GM21717 (cell line): ENCODE measurements at regions not wholly inside any gene's neighbourhood (a gene's known extent, or its start where the extent isn't known, plus 50 kb on each side); places are given as distances from the start of the nearest gene placed in this dataset.
"Not testable (repeated sequence)": the region's sequence is repeated elsewhere in the genome, so short reads cannot be mapped to it uniquely, and the experiment has no call there.

Experiments used
- ATAC-seq: cut with Tn5 transposase; IDR thresholded peaks from one replicate; pipeline ENCODE4 v1.9.1; 2021; ENCODE audit warnings: mild to moderate bottlenecking, moderate library complexity; ENCODE audit not compliant: unreplicated experiment

- ATAC-seq, result no peak
These were observed 160.9 kb downstream of the SPTSSA start for GRCh38 chr14:34300882-34301734.

- ATAC-seq, result no peak
These were observed 161.7 kb downstream of the SPTSSA start for GRCh38 chr14:34300330-34300729.

GRCh38 chr14:34299360-34299759, 162.7 kb downstream of the SPTSSA start:
- no peak for ATAC-seq

- no peak for ATAC-seq
These were observed 164.1 kb downstream of the SPTSSA start for GRCh38 chr14:34297786-34298520.

- ATAC-seq, result no peak
These were observed 178.4 kb downstream of the SPTSSA start for GRCh38 chr14:34283590-34283989.

- ATAC-seq, result no peak
These were observed 184.8 kb downstream of the SPTSSA start for GRCh38 chr14:34277191-34277590.

- no peak for ATAC-seq
These were observed 186.5 kb downstream of the SPTSSA start for GRCh38 chr14:34275530-34275929.

- ATAC-seq, result no peak
These were observed 187.0 kb downstream of the SPTSSA start for GRCh38 chr14:34275078-34275477.

GRCh38 chr14:34273716-34274115, 188.3 kb downstream of the SPTSSA start:
- ATAC-seq, result not testable (repeated sequence)

- ATAC-seq, result no peak
These were observed 191.7 kb downstream of the SPTSSA start for GRCh38 chr14:34270361-34270760.

GRCh38 chr14:34266344-34266743, 195.7 kb downstream of the SPTSSA start:
- no peak for ATAC-seq

GRCh38 chr14:34262127-34262910, 199.7 kb downstream of the SPTSSA start:
- ATAC-seq, result no peak

- no peak for ATAC-seq
These were observed 202.0 kb downstream of the SPTSSA start for GRCh38 chr14:34259996-34260395.

- no peak for ATAC-seq
These were observed 203.7 kb downstream of the SPTSSA start for GRCh38 chr14:34258318-34258717.

- no peak for ATAC-seq
These were observed 204.5 kb downstream of the SPTSSA start for GRCh38 chr14:34257505-34257904.

- no peak for ATAC-seq
These were observed 205.8 kb downstream of the SPTSSA start for GRCh38 chr14:34256223-34256622.

GRCh38 chr14:34254571-34254970, 207.5 kb downstream of the SPTSSA start:
- ATAC-seq, result no peak

GRCh38 chr14:34254031-34254430, 208.0 kb downstream of the SPTSSA start:
- no peak for ATAC-seq

GRCh38 chr14:34252227-34252626, 209.8 kb downstream of the SPTSSA start:
- ATAC-seq, result no peak

- ATAC-seq, result no peak
These were observed 210.4 kb downstream of the SPTSSA start for GRCh38 chr14:34251662-34252061.

GRCh38 chr14:34250959-34251358, 211.1 kb downstream of the SPTSSA start:
- ATAC-seq, result no peak
